LNCaP clone FGC (cell line): ENCODE measurements at regions not wholly inside any gene's neighbourhood (a gene's known extent, or its start where the extent isn't known, plus 50 kb on each side); places are given as distances from the start of the nearest gene placed in this dataset.

ENCODE experiments used
- DNase-seq: peaks from one replicate; pipeline ENCODE4 v3.0.0-alpha.2; 2011; ENCODE audit warnings: low read depth
- H3K4me3 ChIP-seq: 2 replicates; pipeline ENCODE4 v1.5.1; 2011; ENCODE audit warnings: mild to moderate bottlenecking, low read depth, low read length, control low read depth
- TF ChIP-seq, protein P1 (sequence below): IDR thresholded peaks from 2 replicates; pipeline ENCODE4 v1.5.1; 2012; ENCODE audit warnings: mild to moderate bottlenecking; ENCODE audit not compliant: control insufficient read depth, insufficient read depth; ENCODE audit errors: extremely low read depth

DNA sequence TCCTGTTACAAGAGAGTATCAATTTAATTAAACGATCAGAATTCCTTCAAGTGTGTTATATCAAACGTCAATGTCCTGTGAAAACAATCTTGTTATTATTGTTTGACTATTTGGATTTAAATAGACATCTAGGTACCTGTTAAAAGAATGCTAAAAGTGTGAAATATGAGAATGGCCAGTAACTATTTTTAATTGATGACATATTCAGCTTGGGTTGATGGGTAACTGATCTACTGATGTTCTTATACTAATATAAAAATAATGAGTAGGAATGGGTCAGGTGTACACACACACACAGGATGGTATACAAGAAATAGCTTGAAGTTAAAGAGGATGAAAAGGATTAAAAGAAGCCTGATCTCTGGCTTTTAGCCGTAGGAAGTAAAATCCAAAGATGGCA lies 146.0 kb downstream of the SLC38A4 start:
- no peak for DNase-seq
- TF ChIP-seq, protein P1, sequence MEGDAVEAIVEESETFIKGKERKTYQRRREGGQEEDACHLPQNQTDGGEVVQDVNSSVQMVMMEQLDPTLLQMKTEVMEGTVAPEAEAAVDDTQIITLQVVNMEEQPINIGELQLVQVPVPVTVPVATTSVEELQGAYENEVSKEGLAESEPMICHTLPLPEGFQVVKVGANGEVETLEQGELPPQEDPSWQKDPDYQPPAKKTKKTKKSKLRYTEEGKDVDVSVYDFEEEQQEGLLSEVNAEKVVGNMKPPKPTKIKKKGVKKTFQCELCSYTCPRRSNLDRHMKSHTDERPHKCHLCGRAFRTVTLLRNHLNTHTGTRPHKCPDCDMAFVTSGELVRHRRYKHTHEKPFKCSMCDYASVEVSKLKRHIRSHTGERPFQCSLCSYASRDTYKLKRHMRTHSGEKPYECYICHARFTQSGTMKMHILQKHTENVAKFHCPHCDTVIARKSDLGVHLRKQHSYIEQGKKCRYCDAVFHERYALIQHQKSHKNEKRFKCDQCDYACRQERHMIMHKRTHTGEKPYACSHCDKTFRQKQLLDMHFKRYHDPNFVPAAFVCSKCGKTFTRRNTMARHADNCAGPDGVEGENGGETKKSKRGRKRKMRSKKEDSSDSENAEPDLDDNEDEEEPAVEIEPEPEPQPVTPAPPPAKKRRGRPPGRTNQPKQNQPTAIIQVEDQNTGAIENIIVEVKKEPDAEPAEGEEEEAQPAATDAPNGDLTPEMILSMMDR, result no peak
- H3K4me3 ChIP-seq, result no peak overlapping the region

DNA sequence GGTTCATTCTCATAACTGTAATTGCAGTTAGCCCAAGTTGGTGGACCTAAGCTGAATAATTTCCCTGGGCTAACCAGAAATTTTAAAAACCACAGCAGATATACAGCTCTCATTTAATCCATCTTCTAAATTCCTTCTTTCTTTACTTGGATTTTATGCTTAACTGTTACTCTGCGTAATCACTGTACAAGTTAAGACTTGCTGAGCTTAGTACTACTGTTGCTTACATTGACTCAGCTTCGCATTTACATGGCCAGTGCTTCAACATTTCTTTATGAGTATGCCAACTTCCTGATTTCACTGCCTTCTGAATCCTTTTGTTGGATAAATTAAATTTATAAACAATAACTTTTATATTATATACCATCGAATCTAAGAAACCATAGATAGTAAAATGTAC lies 147.4 kb downstream of the SLC38A4 start:
- DNase-seq, result no peak
- TF ChIP-seq, protein P1, result no peak
- no peak overlapping the region for H3K4me3 ChIP-seq

DNA sequence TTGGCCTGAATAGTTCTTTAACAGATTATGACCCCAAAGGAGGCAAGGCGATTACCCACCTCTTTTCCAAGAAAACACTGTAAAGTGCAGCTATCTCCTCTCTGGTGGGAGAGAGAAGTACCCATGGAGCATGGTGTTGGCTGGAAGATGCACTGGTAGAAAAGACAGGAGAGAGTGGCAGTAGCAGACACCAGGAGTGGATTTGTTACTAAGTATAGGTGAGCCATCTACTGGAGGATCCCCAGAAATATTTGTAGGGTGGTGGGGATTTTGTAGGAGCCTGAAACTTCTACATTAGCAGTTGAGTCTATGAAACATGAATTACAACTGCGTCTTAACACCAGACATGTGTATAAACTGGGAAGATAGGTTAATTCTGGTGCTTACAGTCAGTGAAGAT lies 148.0 kb downstream of the SLC38A4 start:
- no peak overlapping the region for H3K4me3 ChIP-seq
- no peak for DNase-seq
- TF ChIP-seq, protein P1, result peak; percentile 42

DNA sequence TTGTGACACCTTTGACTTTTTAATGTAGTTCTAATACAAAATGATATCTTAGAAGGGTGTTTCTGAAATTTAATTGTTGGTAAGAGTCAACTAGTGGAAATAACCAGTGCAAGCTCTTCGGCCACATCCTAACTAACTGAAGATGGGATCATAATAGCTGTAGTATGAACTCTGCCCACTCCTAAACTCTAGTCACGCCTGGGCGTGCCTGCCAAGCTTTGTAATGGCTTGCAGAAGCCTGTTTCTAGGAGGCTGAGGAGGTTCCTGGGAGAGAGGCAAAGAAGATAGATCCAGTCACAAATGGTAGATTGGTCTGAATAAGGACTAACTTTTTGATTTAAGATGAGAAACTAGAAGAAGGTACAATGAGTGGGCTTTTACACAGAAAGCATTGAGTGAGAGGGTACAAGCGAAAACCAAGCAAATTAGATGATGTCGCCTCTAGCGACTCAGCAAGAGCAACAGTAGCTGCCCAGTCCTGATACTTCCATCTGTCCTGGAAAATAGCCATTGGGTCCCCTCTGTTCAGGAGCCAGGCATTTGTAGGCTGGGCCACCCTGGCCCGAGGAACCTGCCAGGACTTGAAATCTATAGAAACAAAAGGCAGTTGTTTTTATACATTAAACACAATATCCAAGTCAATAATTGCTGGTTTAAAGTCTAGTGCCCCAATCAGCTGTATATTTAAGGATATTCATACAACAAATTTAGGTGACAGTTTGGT lies 148.8 kb downstream of the SLC38A4 start:
- TF ChIP-seq, protein P1, result no peak
- H3K4me3 ChIP-seq, result no peak overlapping the region
- no peak for DNase-seq

GRCh38 chr12:46676396-46676795 lies 149.4 kb downstream of the SLC38A4 start:
- TF ChIP-seq, protein P1, result no peak
- DNase-seq, result no peak
- H3K4me3 ChIP-seq, result no peak overlapping the region

DNA sequence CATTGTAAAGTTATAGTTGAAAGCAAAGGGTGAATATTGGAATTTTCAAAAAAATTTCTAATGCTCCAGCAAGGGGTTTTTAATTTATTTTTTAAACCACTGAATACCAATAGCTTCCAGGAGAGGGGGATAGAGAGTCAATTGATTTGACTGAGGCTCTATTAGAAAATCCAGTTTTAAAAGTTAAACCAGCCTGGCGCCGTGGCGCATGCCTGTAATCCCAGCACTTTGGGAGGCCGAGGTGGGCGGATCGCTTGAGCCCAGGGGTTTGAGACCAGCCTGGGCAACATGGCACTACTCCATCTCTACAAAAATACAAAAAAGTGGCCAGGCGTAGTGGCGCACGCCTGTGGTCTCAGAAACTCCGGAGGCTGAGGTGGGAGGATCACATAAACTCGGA lies 150.1 kb downstream of the SLC38A4 start:
- TF ChIP-seq, protein P1, result peak; percentile 53

GRCh38 chr12:46674800-46675199 lies 151.0 kb downstream of the SLC38A4 start:
- no peak for DNase-seq
- TF ChIP-seq, protein P1, result no peak
- H3K4me3 ChIP-seq, result no peak overlapping the region

More for the DNA sequence above, 150.1 kb downstream of the SLC38A4 start:
- DNase-seq, result no peak
- no peak overlapping the region for H3K4me3 ChIP-seq
